CD4-positive, alpha-beta T cell (primary cell): ENCODE measurements at regions not wholly inside any gene's neighbourhood (a gene's known extent, or its start where the extent isn't known, plus 50 kb on each side); places are given as distances from the start of the nearest gene placed in this dataset.

ENCODE experiments used
- ATAC-seq: fragments of 200-7000 bp; cut with Tn5 transposase; one replicate; pipeline ENCODE4 v1.10.0; 2022; ENCODE audit warnings: mild to moderate bottlenecking; ENCODE audit not compliant: poor library complexity
- CTCF ChIA-PET: fragments of 350-600 bp; sonication (Branson Sonifier 250); formaldehyde crosslinking; loops from one replicate; lab custom pipeline; 2021; ENCODE audit warnings: antibody characterized with exemption, inconsistent platforms; lab: Charles Lee
- POLR2A ChIA-PET: fragments of 350-600 bp; sonication (Branson Sonifier 250); formaldehyde crosslinking; loops from one replicate; lab custom pipeline; 2021; ENCODE audit warnings: antibody characterized with exemption, inconsistent platforms; lab: Charles Lee
- DNase-seq, 14 experiments: peaks; one replicate each; pipeline ENCODE4 v3.0.0-alpha.2; 2013 to 2020; ENCODE audit warnings: mixed read lengths in 2 of 14
- H3K27ac ChIP-seq, 2 donors: one replicate each; pipeline versions ENCODE4 v1.5.1 to v1.7.0; 2013; ENCODE audit warnings: low read length in 2 of 2, low read depth in 1 of 2, mild to moderate bottlenecking in 1 of 2
- H3K27me3 ChIP-seq, 2 experiments: 1 replicate in 1 of 2; 2 replicates in 1 of 2; pipeline versions ENCODE4 v1.6.1 to v1.7.0; 2013; ENCODE audit warnings: low read length in 2 of 2, control low read depth in 1 of 2, mild to moderate bottlenecking in 1 of 2, moderate library complexity in 1 of 2; ENCODE audit not compliant: insufficient read depth in 2 of 2, control insufficient read depth in 1 of 2
- H3K36me3 ChIP-seq: one replicate; pipeline ENCODE4 v1.6.1; 2013; ENCODE audit warnings: low read length, control low read depth; ENCODE audit not compliant: insufficient read depth
- H3K4me1 ChIP-seq: one replicate; pipeline ENCODE4 v1.6.1; 2013; ENCODE audit warnings: low read length, control low read depth; ENCODE audit not compliant: insufficient read depth
- H3K4me3 ChIP-seq: one replicate; pipeline ENCODE4 v1.5.1; 2013; ENCODE audit warnings: mild to moderate bottlenecking, low read length, moderate library complexity
- H3K9me3 ChIP-seq, 2 experiments: 1 replicate in 1 of 2; 2 replicates in 1 of 2; pipeline versions ENCODE4 v1.6.1 to v1.7.0; 2013; ENCODE audit warnings: low read length in 2 of 2, mild to moderate bottlenecking in 2 of 2, control low read depth in 1 of 2, moderate library complexity in 1 of 2; ENCODE audit not compliant: control insufficient read depth in 1 of 2, insufficient read depth in 1 of 2
- H3K27ac Mint-ChIP-seq: one replicate; pipeline ENCODE4 v1.8.0; 2020; ENCODE audit warnings: mixed read lengths
- H3K27me3 Mint-ChIP-seq: one replicate; pipeline ENCODE4 v1.8.0; 2021; ENCODE audit warnings: mixed read lengths
- H3K36me3 Mint-ChIP-seq: one replicate; pipeline ENCODE4 v1.8.0; 2021; ENCODE audit warnings: low read depth, mixed read lengths
- H3K4me1 Mint-ChIP-seq: one replicate; pipeline ENCODE4 v1.8.0; 2021; ENCODE audit warnings: low read depth, mixed read lengths
- H3K4me3 Mint-ChIP-seq: one replicate; pipeline ENCODE4 v1.8.0; 2020; ENCODE audit warnings: mild to moderate bottlenecking, mixed read lengths
- H3K9me3 Mint-ChIP-seq: one replicate; pipeline ENCODE4 v1.8.0; 2020; ENCODE audit warnings: mixed read lengths
- CTCF ChIP-seq: fragments of 200-600 bp; IDR thresholded peaks from one replicate; pipeline ENCODE4 v1.8.0; 2022; ENCODE audit warnings: antibody characterized with exemption, mild to moderate bottlenecking
- intact Hi-C, 2 experiments: fragments of 100-400 bp; cut with DNase I in 1 of 2; cut with micrococcal nuclease in 1 of 2; formaldehyde crosslinking; loops; one replicate each; pipeline versions ENCODE4 v1.15.1 to v1.9.0; 2023 to 2025; cut with DNase I, micrococcal nuclease

DNA sequence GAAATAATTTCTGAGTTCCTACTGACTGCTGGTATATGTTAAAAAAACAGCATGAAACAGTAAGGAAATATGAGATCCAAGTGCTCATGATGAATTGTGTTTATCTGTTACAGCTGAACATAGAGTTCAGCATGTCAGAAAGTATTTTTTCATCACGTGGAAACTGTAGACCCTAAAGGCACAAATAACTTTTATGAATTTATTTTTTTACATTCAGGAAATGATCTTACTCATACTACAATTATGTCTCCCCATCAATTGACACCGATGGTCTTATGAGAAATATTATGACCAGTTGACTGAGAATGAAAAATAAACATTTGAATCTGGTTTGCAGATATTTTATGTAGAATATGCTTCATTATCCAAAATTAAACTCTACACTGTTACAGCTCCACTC, 283.1 kb upstream of the SPANXN4 start:
- ATAC-seq = no peak
- Mint-ChIP-seq H3K9me3 (peaks cover 2% of the 10 kb centered on the region), H3K27me3 (no peaks in the 10 kb centered on the region), H3K4me3 (no peak overlapping the region), H3K4me1 (no peaks in the 10 kb centered on the region), H3K36me3 (no peaks in the 10 kb centered on the region), H3K27ac (no peak overlapping the region)
- POLR2A ChIA-PET = no interaction called here
- Histone ChIP-seq H3K4me1 (no peaks in the 10 kb centered on the region), H3K4me3 (no peak overlapping the region), H3K9me3 (no peaks in the 10 kb centered on the region), H3K27ac (no peak overlapping the region), H3K27me3 (no peaks in the 10 kb centered on the region), H3K36me3 (no peaks in the 10 kb centered on the region)
- CTCF ChIA-PET = no interaction called here
- no peak for TF ChIP-seq CTCF
- DNase-seq = no peak
- intact Hi-C loops = no loop called here

DNA sequence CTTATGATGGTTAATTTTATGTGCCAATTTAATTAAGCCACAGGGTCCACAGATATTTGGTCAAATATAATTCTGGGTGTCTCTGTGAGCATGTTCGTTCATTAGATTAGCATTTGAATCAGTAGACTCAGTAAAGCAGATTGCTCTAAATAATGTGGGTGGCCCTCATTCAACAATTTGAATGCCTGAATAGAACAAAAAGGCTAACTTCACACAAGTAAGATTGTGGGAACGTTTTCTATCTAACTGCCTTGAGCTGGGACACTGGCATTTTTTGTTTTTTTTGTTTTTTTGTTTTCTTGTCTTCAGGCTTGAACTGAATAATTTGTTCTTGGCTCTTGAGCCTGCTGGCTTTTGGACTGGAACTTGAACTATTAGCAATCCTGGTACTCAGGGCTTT, 292.4 kb upstream of the SPANXN4 start:
- CTCF ChIA-PET = no interaction called here
- DNase-seq = no peak

GRCh38 chrX:142711796-142712290, 313.9 kb upstream of the SPANXN4 start:
- H3K27ac ChIP-seq = no peak overlapping the region
- Mint-ChIP-seq H3K9me3 (peaks cover 8% of the 10 kb centered on the region), H3K4me1 (no peaks in the 10 kb centered on the region), H3K36me3 (no peaks in the 10 kb centered on the region), H3K27me3 (no peaks in the 10 kb centered on the region), H3K27ac (no peak overlapping the region), H3K4me3 (no peak overlapping the region)
- H3K4me3 ChIP-seq = no peak overlapping the region
- no peaks in the 10 kb centered on the region for H3K27me3 ChIP-seq
- no peaks in the 10 kb centered on the region for H3K4me1 ChIP-seq
- ATAC-seq (no peak), DNase-seq (no peak)
- intact Hi-C loops = no loop called here
- H3K9me3 ChIP-seq = peaks cover 0 to 4% of the 10 kb centered on the region in 2 experiments
- POLR2A ChIA-PET = no interaction called here
- no peaks in the 10 kb centered on the region for H3K36me3 ChIP-seq
- TF ChIP-seq CTCF = no peak
- CTCF ChIA-PET = no interaction called here

More for the DNA sequence above, 292.4 kb upstream of the SPANXN4 start:
- no peaks in the 10 kb centered on the region for H3K27me3 ChIP-seq
- no peaks in the 10 kb centered on the region for H3K9me3 Mint-ChIP-seq
- intact Hi-C loops = no loop called here
- POLR2A ChIA-PET = no interaction called here
- H3K9me3 ChIP-seq = no peaks in the 10 kb centered on the region
- H3K4me3 ChIP-seq = no peak overlapping the region
- H3K36me3 Mint-ChIP-seq = no peaks in the 10 kb centered on the region
- H3K36me3 ChIP-seq = no peaks in the 10 kb centered on the region
- H3K4me1 Mint-ChIP-seq = no peaks in the 10 kb centered on the region
- H3K27me3 Mint-ChIP-seq = no peaks in the 10 kb centered on the region
- no peak overlapping the region for H3K27ac ChIP-seq
- no peak for TF ChIP-seq CTCF
- no peaks in the 10 kb centered on the region for H3K4me1 ChIP-seq
- ATAC-seq = no peak
- H3K27ac Mint-ChIP-seq = no peak overlapping the region
- H3K4me3 Mint-ChIP-seq = no peak overlapping the region
